OCI-LY7 (cell line): ENCODE measurements at regions not wholly inside any gene's neighbourhood (a gene's known extent, or its start where the extent isn't known, plus 50 kb on each side); places are given as distances from the start of the nearest gene placed in this dataset.

Experiments
- EZH2phosphoT487 ChIP-seq: fragments of 200-600 bp; sonication (generic); IDR thresholded peaks from 2 replicates; pipeline ENCODE4 v1.6.1; 2018; ENCODE audit warnings: low read depth, borderline replicate concordance, mild to moderate bottlenecking, mixed run types, antibody characterized with exemption, low read length, moderate library complexity, mixed read lengths
- TF ChIP-seq, protein P1 (sequence below): fragments of 200-600 bp; sonication (generic); conservative IDR thresholded peaks from 2 replicates; pipeline ENCODE4 v1.5.1; 2014; ENCODE audit warnings: mild to moderate bottlenecking, antibody characterized with exemption, low read length, moderate library complexity, mixed read lengths

DNA sequence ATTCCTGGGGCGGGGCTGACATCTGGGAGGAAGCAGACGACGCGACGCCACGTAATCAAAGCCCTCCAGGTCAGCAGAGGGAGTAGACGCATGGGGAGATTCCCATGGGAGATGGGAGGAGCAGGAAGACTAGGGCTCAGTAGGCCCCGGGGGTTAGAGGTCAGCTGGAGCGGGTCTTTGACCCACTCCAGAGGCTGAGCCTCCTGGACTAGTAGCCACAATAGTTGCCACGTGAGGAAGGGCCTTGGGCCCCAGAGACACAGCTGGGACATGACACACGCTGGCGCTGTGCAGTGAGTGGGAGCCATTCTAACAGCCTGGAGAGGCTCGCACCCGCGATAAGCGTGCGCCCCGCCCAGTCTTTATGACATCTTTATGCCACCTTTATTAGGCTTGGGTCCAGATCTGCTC is 95.7 kb upstream of the AMZ2 start:
- TF ChIP-seq, protein P1, sequence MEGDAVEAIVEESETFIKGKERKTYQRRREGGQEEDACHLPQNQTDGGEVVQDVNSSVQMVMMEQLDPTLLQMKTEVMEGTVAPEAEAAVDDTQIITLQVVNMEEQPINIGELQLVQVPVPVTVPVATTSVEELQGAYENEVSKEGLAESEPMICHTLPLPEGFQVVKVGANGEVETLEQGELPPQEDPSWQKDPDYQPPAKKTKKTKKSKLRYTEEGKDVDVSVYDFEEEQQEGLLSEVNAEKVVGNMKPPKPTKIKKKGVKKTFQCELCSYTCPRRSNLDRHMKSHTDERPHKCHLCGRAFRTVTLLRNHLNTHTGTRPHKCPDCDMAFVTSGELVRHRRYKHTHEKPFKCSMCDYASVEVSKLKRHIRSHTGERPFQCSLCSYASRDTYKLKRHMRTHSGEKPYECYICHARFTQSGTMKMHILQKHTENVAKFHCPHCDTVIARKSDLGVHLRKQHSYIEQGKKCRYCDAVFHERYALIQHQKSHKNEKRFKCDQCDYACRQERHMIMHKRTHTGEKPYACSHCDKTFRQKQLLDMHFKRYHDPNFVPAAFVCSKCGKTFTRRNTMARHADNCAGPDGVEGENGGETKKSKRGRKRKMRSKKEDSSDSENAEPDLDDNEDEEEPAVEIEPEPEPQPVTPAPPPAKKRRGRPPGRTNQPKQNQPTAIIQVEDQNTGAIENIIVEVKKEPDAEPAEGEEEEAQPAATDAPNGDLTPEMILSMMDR = no peak
- no peak for TF ChIP-seq EZH2phosphoT487
